ENCODE measurements at regions not wholly inside any gene's neighbourhood (a gene's known extent, or its start where the extent isn't known, plus 50 kb on each side); places are given as distances from the start of the nearest gene placed in this dataset.

DNA sequence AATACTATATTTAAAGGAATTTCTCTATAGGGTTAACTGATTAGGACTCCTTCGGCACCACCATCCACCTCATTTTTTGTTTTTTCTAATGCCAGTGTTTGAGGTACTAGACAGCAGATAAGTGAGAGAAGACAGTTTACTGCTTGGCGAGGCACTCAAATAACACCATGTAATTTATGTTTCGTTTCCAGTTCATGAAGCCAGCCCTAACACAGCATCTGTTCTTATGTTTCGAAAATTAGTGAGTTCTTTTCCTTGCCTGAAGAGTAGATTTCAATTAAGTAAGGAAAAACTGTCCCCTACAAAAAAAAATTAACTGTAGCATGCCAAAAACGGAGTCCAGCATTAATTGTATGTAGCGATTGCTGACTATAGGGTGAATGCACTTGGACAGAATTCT is 409.1 kb downstream of the TBC1D4 start:
- CTCF ChIA-PET: no interaction called here
- no peak for ATAC-seq
- Histone ChIP-seq H3K4me1 (ENCODE audit: control insufficient read depth, insufficient read depth, low read length) (no peaks in the 10 kb centered on the region), H3K36me3 (ENCODE audit: control insufficient read depth, insufficient read depth, low read length) (no peaks in the 10 kb centered on the region), H3K4me3 (ENCODE audit: low read depth in 2 of 2, low read length in 2 of 2) (no peak overlapping the region), H3K9me3 (ENCODE audit: control insufficient read depth, insufficient read depth, low read depth, low read length) (no peaks in the 10 kb centered on the region), H3K27ac (ENCODE audit: low read length) (no peak overlapping the region), H3K27me3 (ENCODE audit: control insufficient read depth, insufficient read depth, low read length) (no peaks in the 10 kb centered on the region)
- TF ChIP-seq SIN3A (IDR thresholded peaks at IDR 0.05; ENCODE audit: borderline replicate concordance, insufficient read depth, low read depth, low read length): no peak
- TF ChIP-seq TCF7L2 (IDR thresholded peaks at IDR 0.05; ENCODE audit: low read depth, low read length): no peak
- TF ChIP-seq, protein P1, sequence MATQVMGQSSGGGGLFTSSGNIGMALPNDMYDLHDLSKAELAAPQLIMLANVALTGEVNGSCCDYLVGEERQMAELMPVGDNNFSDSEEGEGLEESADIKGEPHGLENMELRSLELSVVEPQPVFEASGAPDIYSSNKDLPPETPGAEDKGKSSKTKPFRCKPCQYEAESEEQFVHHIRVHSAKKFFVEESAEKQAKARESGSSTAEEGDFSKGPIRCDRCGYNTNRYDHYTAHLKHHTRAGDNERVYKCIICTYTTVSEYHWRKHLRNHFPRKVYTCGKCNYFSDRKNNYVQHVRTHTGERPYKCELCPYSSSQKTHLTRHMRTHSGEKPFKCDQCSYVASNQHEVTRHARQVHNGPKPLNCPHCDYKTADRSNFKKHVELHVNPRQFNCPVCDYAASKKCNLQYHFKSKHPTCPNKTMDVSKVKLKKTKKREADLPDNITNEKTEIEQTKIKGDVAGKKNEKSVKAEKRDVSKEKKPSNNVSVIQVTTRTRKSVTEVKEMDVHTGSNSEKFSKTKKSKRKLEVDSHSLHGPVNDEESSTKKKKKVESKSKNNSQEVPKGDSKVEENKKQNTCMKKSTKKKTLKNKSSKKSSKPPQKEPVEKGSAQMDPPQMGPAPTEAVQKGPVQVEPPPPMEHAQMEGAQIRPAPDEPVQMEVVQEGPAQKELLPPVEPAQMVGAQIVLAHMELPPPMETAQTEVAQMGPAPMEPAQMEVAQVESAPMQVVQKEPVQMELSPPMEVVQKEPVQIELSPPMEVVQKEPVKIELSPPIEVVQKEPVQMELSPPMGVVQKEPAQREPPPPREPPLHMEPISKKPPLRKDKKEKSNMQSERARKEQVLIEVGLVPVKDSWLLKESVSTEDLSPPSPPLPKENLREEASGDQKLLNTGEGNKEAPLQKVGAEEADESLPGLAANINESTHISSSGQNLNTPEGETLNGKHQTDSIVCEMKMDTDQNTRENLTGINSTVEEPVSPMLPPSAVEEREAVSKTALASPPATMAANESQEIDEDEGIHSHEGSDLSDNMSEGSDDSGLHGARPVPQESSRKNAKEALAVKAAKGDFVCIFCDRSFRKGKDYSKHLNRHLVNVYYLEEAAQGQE (IDR thresholded peaks at IDR 0.05; ENCODE audit: insufficient read depth in 1 of 2, low read depth in 2 of 2, low read length in 1 of 2): no peak
- no peak for TF ChIP-seq POLR2AphosphoS5 (IDR thresholded peaks at IDR 0.05; ENCODE audit: low read depth, low read length)
- TF ChIP-seq, protein P2, sequence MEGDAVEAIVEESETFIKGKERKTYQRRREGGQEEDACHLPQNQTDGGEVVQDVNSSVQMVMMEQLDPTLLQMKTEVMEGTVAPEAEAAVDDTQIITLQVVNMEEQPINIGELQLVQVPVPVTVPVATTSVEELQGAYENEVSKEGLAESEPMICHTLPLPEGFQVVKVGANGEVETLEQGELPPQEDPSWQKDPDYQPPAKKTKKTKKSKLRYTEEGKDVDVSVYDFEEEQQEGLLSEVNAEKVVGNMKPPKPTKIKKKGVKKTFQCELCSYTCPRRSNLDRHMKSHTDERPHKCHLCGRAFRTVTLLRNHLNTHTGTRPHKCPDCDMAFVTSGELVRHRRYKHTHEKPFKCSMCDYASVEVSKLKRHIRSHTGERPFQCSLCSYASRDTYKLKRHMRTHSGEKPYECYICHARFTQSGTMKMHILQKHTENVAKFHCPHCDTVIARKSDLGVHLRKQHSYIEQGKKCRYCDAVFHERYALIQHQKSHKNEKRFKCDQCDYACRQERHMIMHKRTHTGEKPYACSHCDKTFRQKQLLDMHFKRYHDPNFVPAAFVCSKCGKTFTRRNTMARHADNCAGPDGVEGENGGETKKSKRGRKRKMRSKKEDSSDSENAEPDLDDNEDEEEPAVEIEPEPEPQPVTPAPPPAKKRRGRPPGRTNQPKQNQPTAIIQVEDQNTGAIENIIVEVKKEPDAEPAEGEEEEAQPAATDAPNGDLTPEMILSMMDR (IDR thresholded peaks at IDR 0.05): no peak
- in situ Hi-C loops (cut with HindIII; ENCODE audit: low pct_unique_long_range_greater_than_20kb, low sequenced_read_pairs) (no loop called here), intact Hi-C loops (cut with micrococcal nuclease; ENCODE audit: unreplicated experiment) (no loop called here)
- POLR2A ChIA-PET: no interaction called here
- no TSS peak for BruUV-seq (replicated peaks)
- DNase-seq (ENCODE audit: low read depth, low spot score): no peak

DNA sequence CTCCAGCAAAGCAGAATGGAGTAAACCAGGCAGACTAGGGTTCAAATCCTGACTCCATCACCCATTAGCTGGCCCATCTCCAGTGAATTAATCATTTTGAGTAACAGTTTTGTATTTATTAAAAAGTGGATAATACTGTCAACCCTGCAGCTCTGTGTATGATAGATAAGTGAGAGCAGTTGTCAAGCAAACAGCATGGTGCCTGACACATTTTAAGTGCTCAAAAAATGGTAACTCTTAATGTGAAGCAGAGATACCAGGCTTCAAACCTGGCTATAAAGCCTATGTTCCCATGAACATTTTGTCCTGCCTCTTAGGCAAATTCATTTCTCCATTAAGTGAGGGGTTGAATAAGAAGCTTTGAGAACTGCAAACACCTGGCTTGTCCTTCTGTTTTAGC is 409.6 kb downstream of the TBC1D4 start:
- no peak for ATAC-seq
- TF ChIP-seq, protein P1 (IDR thresholded peaks at IDR 0.05; ENCODE audit: insufficient read depth in 1 of 2, low read depth in 2 of 2, low read length in 1 of 2): no peak
- TF ChIP-seq SIN3A (IDR thresholded peaks at IDR 0.05; ENCODE audit: borderline replicate concordance, insufficient read depth, low read depth, low read length) (no peak), POLR2AphosphoS5 (IDR thresholded peaks at IDR 0.05; ENCODE audit: low read depth, low read length) (no peak), TCF7L2 (IDR thresholded peaks at IDR 0.05; ENCODE audit: low read depth, low read length) (no peak)
- TF ChIP-seq, protein P2 (IDR thresholded peaks at IDR 0.05): no peak
- no peak overlapping the region for H3K4me3 ChIP-seq (ENCODE audit: low read depth in 2 of 2, low read length in 2 of 2)
- no peaks in the 10 kb centered on the region for H3K36me3 ChIP-seq (ENCODE audit: control insufficient read depth, insufficient read depth, low read length)
- no peaks in the 10 kb centered on the region for H3K9me3 ChIP-seq (ENCODE audit: control insufficient read depth, insufficient read depth, low read depth, low read length)
- H3K27ac ChIP-seq (ENCODE audit: low read length): no peak overlapping the region
- in situ Hi-C loops (cut with HindIII; ENCODE audit: low pct_unique_long_range_greater_than_20kb, low sequenced_read_pairs): no loop called here
- no peaks in the 10 kb centered on the region for H3K27me3 ChIP-seq (ENCODE audit: control insufficient read depth, insufficient read depth, low read length)
- intact Hi-C loops (cut with micrococcal nuclease; ENCODE audit: unreplicated experiment): no loop called here
- no TSS peak for BruUV-seq (replicated peaks)
- H3K4me1 ChIP-seq (ENCODE audit: control insufficient read depth, insufficient read depth, low read length): no peaks in the 10 kb centered on the region
- POLR2A ChIA-PET: no interaction called here
- CTCF ChIA-PET: no interaction called here
- no peak for DNase-seq (ENCODE audit: low read depth, low spot score)

Data from Panc1 (cell line).